ENCODE measurements at regions not wholly inside any gene's neighbourhood (a gene's known extent, or its start where the extent isn't known, plus 50 kb on each side); places are given as distances from the start of the nearest gene placed in this dataset.
"Not testable (repeated sequence)": the region's sequence is repeated elsewhere in the genome, so short reads cannot be mapped to it uniquely, and the experiment has no call there.

- DNase-seq (ENCODE audit: low read depth), result no peak
These were observed 119.9 kb upstream of the ATP2B2 start for GRCh38 chr3:10625323-10625722.

- DNase-seq (ENCODE audit: low read depth), result no peak
These were observed 122.6 kb upstream of the ATP2B2 start for GRCh38 chr3:10627884-10628572.

- DNase-seq (ENCODE audit: low read depth), result no peak
These were observed 123.7 kb upstream of the ATP2B2 start for GRCh38 chr3:10628891-10629670.

GRCh38 chr3:10629671-10630040, 124.3 kb upstream of the ATP2B2 start:
- DNase-seq (ENCODE audit: low read depth), result no peak

GRCh38 chr3:10631224-10631623, 125.8 kb upstream of the ATP2B2 start:
- DNase-seq (ENCODE audit: low read depth), result no peak

GRCh38 chr3:10632125-10632524, 126.7 kb upstream of the ATP2B2 start:
- no peak for DNase-seq (ENCODE audit: low read depth)

- DNase-seq (ENCODE audit: low read depth), result no peak
These were observed 127.4 kb upstream of the ATP2B2 start for GRCh38 chr3:10632741-10633140.

GRCh38 chr3:10635446-10636076, 130.2 kb upstream of the ATP2B2 start:
- no peak for DNase-seq (ENCODE audit: low read depth)

GRCh38 chr3:10637342-10637741, 132.0 kb upstream of the ATP2B2 start:
- DNase-seq (ENCODE audit: low read depth), result no peak

GRCh38 chr3:10638466-10638865, 133.1 kb upstream of the ATP2B2 start:
- DNase-seq (ENCODE audit: low read depth), result no peak

GRCh38 chr3:10641760-10642159, 136.4 kb upstream of the ATP2B2 start:
- no peak for DNase-seq (ENCODE audit: low read depth)

- no peak for DNase-seq (ENCODE audit: low read depth)
These were observed 138.8 kb upstream of the ATP2B2 start for GRCh38 chr3:10644189-10644588.

GRCh38 chr3:10645800-10646199, 140.4 kb upstream of the ATP2B2 start:
- no peak for DNase-seq (ENCODE audit: low read depth)

GRCh38 chr3:10646531-10647335, 141.3 kb upstream of the ATP2B2 start:
- DNase-seq (ENCODE audit: low read depth), result no peak

GRCh38 chr3:10647376-10647775, 142.0 kb upstream of the ATP2B2 start:
- DNase-seq (ENCODE audit: low read depth), result no peak

- DNase-seq (ENCODE audit: low read depth), result no peak
These were observed 142.8 kb upstream of the ATP2B2 start for GRCh38 chr3:10648181-10648580.

GRCh38 chr3:10649463-10649862, 144.1 kb upstream of the ATP2B2 start:
- not testable (repeated sequence) for DNase-seq (ENCODE audit: low read depth)

GRCh38 chr3:10651506-10651905, 146.1 kb upstream of the ATP2B2 start:
- DNase-seq (ENCODE audit: low read depth), result no peak

- DNase-seq (ENCODE audit: low read depth), result no peak
These were observed 147.9 kb upstream of the ATP2B2 start for GRCh38 chr3:10653241-10653640.

- DNase-seq (ENCODE audit: low read depth), result no peak
These were observed 148.7 kb upstream of the ATP2B2 start for GRCh38 chr3:10653866-10654611.

GRCh38 chr3:10655105-10655504, 149.7 kb upstream of the ATP2B2 start:
- no peak for DNase-seq (ENCODE audit: low read depth)

Data from forelimb muscle (tissue), 1 donor.